GM10266 (cell line): ENCODE measurements at regions not wholly inside any gene's neighbourhood (a gene's known extent, or its start where the extent isn't known, plus 50 kb on each side); places are given as distances from the start of the nearest gene placed in this dataset.
"Not testable (repeated sequence)": the region's sequence is repeated elsewhere in the genome, so short reads cannot be mapped to it uniquely, and the experiment has no call there.

ENCODE experiments used
- DNase-seq: peaks from one replicate; pipeline ENCODE4 v3.0.0; 2012; ENCODE audit errors: extremely low spot score
- TF ChIP-seq, protein P1 (sequence below): IDR thresholded peaks from 2 replicates; pipeline ENCODE4 v1.5.1; 2012; ENCODE audit warnings: mild to moderate bottlenecking, low read depth; ENCODE audit not compliant: control insufficient read depth, insufficient read depth; ENCODE audit errors: missing control alignments

DNA sequence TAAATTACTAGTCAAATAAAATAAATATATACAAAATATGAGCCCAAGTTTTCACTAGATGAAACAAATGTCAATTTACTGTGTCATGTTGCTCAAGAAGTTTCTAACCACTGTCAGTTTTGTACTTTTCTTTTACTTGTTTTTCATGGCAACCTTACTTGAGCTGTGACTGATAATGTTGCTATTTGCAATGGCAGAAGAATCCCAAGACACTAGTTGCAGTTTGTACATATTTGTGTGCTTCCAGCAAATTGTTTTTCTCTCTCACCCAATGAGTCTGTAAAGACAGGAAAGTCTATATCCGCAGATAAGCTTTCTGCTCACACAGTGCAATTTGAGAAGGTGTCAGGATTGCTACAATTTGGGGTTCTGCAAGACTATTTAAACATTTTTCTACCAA is 338.6 kb upstream of the PCSK5 start:
- DNase-seq, result no peak
- TF ChIP-seq, protein P1, sequence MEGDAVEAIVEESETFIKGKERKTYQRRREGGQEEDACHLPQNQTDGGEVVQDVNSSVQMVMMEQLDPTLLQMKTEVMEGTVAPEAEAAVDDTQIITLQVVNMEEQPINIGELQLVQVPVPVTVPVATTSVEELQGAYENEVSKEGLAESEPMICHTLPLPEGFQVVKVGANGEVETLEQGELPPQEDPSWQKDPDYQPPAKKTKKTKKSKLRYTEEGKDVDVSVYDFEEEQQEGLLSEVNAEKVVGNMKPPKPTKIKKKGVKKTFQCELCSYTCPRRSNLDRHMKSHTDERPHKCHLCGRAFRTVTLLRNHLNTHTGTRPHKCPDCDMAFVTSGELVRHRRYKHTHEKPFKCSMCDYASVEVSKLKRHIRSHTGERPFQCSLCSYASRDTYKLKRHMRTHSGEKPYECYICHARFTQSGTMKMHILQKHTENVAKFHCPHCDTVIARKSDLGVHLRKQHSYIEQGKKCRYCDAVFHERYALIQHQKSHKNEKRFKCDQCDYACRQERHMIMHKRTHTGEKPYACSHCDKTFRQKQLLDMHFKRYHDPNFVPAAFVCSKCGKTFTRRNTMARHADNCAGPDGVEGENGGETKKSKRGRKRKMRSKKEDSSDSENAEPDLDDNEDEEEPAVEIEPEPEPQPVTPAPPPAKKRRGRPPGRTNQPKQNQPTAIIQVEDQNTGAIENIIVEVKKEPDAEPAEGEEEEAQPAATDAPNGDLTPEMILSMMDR, result no peak

DNA sequence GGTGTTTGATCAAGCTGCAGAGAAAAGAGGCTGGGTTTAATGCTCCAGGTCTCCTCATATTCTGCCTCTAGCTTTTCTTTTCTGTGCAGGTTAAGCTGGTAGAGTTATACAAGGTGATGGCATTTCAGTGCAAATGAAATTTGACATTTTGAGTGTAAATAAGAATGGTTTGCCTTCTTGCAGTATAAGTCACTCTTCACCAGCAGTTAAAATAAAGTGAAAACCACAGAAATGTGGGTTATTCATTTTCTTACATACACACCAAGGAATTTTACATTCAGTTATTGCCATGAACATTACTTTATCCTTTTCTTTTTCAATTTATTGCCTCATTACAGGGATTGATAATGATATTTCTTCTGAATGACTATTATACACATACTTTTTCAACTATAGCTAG is 337.5 kb upstream of the PCSK5 start:
- TF ChIP-seq, protein P1, result no peak
- DNase-seq, result no peak

DNA sequence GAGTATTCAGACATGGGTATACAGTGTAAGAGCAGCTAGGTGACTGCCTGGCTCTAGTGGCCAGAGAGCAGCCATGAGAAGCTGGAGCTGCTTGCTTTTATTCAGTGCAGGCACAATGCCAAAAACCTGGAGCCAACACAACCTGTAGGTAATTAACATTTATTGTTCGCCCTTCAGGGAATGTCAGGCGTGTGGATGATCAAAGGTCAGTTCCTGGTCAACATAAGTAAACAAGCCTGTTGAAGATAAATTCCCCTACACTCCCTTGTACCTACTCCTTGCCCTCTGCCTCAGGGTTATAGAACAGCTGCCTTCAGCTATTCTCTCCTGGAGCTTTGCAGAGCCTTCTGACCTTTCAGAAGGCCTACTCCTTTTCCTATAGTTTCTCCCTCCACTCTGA is 323.7 kb upstream of the PCSK5 start:
- DNase-seq, result not testable (repeated sequence)

DNA sequence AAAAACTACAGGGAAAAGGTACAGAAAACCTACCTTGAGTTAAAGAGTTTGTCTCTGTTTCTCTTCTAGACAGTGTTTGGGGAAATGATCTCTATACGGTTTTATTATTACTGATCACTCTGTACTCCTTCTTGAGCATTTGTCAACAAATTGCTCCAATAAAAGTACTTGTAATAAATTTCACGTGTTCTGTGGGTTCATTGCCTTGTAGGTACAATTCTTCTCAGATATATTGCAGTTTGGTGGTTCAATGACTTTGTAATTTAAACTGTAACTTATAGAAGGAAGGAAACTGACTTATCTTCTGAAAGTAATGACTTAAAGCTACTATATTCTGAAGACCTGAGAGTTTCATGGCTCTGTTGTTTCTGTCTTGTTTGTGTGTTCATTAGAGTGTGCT is 319.9 kb upstream of the PCSK5 start:
- TF ChIP-seq, protein P1, result no peak
- DNase-seq, result no peak

DNA sequence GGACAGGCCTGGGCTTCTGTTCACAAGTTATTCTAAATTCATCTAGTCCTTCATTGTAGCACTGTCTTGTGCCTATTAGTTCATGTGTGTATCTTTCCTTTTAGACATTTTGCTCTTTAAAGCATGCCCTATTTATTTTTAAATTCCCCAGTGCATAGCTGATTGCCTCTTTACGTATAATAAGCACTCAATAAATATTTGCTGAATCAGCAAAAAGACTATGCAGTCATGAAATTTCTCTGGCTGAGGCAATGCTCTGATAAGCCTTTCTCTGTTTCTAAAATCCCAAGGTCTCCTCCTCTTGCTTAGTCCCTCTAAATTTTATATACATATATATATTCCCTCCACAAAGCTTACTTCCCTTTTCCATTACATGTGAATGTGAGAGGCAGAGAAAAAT is 315.9 kb upstream of the PCSK5 start:
- no peak for DNase-seq
- TF ChIP-seq, protein P1, result no peak

DNA sequence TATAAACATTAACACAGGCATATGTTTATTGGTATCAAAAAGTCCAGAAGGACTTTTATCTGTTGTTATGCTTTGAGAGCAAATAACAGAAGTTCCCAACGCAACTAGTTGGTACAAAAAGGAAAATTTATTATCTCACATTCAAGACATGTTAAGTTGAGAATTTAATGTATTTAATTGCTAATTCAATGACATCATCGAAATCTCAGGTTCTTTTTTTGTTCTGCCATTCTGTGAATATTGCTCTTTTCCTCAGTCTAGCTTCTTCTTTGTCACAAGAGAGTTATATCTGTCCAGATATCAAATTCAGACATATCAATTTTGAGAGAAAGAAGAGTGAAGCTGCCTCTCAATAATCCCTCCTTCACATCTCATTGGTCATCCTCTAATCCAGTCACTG is 307.6 kb upstream of the PCSK5 start:
- no peak for DNase-seq
- TF ChIP-seq, protein P1, result no peak

DNA sequence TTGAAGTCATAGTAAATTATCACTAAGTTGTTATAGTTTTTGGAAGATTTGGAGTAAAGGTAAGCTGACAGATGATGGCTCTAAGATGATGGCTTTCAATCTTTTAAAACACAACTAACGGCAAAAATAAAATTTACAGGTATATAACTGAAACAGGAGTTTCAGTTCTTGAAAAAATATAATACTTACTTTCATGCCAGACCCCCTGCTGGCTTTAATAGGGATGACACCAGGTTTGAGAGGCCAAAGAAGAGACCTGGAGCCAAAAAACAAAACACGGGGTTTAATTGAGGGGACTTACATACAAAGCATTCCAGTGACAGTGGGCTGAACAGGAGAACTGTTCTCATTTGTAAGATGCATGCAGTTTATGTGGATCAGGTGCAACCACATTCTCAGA is 301.7 kb upstream of the PCSK5 start:
- DNase-seq, result no peak
- TF ChIP-seq, protein P1, result no peak

DNA sequence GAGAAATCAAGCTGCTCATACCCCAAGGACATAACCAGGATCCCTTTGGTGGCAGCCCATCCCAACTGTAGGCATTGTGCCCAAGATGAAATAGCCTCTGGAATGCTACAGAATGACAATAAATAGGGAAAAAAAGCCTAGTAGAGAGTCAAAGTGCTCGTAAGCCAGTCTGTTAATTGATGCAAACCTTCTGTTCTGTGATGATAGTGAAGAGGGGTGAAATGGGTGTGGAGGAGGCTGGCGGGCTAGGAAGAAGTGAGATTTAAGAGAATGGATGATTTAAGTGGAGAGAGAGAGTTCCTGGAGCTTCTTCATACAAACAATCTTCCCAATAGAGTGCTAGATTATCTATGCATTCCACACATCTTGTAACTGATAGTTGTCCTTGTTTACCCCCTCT is 301.0 kb upstream of the PCSK5 start:
- TF ChIP-seq, protein P1, result no peak
- DNase-seq, result no peak
